CD4-positive, alpha-beta T cell treated with Interleukin-4 for 1 hour (primary cell): ENCODE measurements at regions not wholly inside any gene's neighbourhood (a gene's known extent, or its start where the extent isn't known, plus 50 kb on each side); places are given as distances from the start of the nearest gene placed in this dataset.
"Not testable (repeated sequence)": the region's sequence is repeated elsewhere in the genome, so short reads cannot be mapped to it uniquely, and the experiment has no call there.

Experiments
- DNase-seq, 2 donors: peaks; one replicate each; pipeline ENCODE4 v3.0.0-alpha.2; 2020 to 2022

- no peak for DNase-seq
Observed at GRCh38 chr2:194603429-194603828, 1053.6 kb upstream of the SLC39A10 start.

- DNase-seq, result no peak
Observed at GRCh38 chr2:194602750-194603149, 1054.3 kb upstream of the SLC39A10 start.

GRCh38 chr2:194591192-194591591 lies 1065.8 kb upstream of the SLC39A10 start:
- DNase-seq, result no peak

- DNase-seq, result no peak
Observed at GRCh38 chr2:194587739-194588270, 1069.2 kb upstream of the SLC39A10 start.

- no peak for DNase-seq
Observed at GRCh38 chr2:194567661-194568017, 1089.4 kb upstream of the SLC39A10 start.

- no peak for DNase-seq
Observed at GRCh38 chr2:194566907-194567660, 1089.9 kb upstream of the SLC39A10 start.

- no peak for DNase-seq
Observed at GRCh38 chr2:194564422-194564821, 1092.6 kb upstream of the SLC39A10 start.

- no peak for DNase-seq
Observed at GRCh38 chr2:194562329-194562728, 1094.7 kb upstream of the SLC39A10 start.

- no peak for DNase-seq
Observed at GRCh38 chr2:194559964-194560363, 1097.1 kb upstream of the SLC39A10 start.

GRCh38 chr2:194559523-194559922 lies 1097.5 kb upstream of the SLC39A10 start:
- no peak for DNase-seq

GRCh38 chr2:194557993-194558392 lies 1099.0 kb upstream of the SLC39A10 start:
- no peak for DNase-seq

- no peak for DNase-seq
Observed at GRCh38 chr2:194556629-194557028, 1100.4 kb upstream of the SLC39A10 start.

GRCh38 chr2:194553980-194554379 lies 1103.0 kb upstream of the SLC39A10 start:
- DNase-seq, result no peak

GRCh38 chr2:194550702-194551101 lies 1106.3 kb upstream of the SLC39A10 start:
- DNase-seq, result no peak

- no peak for DNase-seq
Observed at GRCh38 chr2:194549387-194549786, 1107.6 kb upstream of the SLC39A10 start.

GRCh38 chr2:194545978-194546377 lies 1111.0 kb upstream of the SLC39A10 start:
- no peak for DNase-seq

- no peak for DNase-seq
Observed at GRCh38 chr2:194539425-194539824, 1117.6 kb upstream of the SLC39A10 start.

- no peak for DNase-seq
Observed at GRCh38 chr2:194526121-194526520, 1130.9 kb upstream of the SLC39A10 start.

GRCh38 chr2:194514281-194514680 lies 1142.7 kb upstream of the SLC39A10 start:
- no peak for DNase-seq

- not testable (repeated sequence) for DNase-seq
Observed at GRCh38 chr2:194511070-194511469, 1146.0 kb upstream of the SLC39A10 start.

- DNase-seq, result not testable (repeated sequence)
Observed at GRCh38 chr2:194504876-194505275, 1152.2 kb upstream of the SLC39A10 start.

GRCh38 chr2:194495046-194495445 lies 1162.0 kb upstream of the SLC39A10 start:
- DNase-seq, result no peak

- no peak for DNase-seq
Observed at GRCh38 chr2:194494401-194494800, 1162.6 kb upstream of the SLC39A10 start.

GRCh38 chr2:194491409-194492115 lies 1165.5 kb upstream of the SLC39A10 start:
- DNase-seq, result no peak
